Stimulated activated CD8-positive, alpha-beta memory T cell treated with anti-CD3 and anti-CD28 coated beads, Interleukin-7, amount 100 ng/mL, for 1 hour (primary cell): ENCODE measurements at regions not wholly inside any gene's neighbourhood (a gene's known extent, or its start where the extent isn't known, plus 50 kb on each side); places are given as distances from the start of the nearest gene placed in this dataset.

Experiments used
- DNase-seq, 2 donors: peaks; one replicate each; pipeline ENCODE4 v3.0.0-alpha.2; 2020; ENCODE audit warnings: low read depth in 2 of 2

GRCh38 chr2:47236503-47237215 lies 60.3 kb upstream of the CALM2 start:
- no peak for DNase-seq

- DNase-seq: no peak
These were observed 58.8 kb upstream of the CALM2 start for GRCh38 chr2:47235132-47235531.

GRCh38 chr2:47234456-47234855 lies 58.1 kb upstream of the CALM2 start:
- DNase-seq: no peak

GRCh38 chr2:47232738-47233415 lies 56.6 kb upstream of the CALM2 start:
- DNase-seq: no peak

DNA sequence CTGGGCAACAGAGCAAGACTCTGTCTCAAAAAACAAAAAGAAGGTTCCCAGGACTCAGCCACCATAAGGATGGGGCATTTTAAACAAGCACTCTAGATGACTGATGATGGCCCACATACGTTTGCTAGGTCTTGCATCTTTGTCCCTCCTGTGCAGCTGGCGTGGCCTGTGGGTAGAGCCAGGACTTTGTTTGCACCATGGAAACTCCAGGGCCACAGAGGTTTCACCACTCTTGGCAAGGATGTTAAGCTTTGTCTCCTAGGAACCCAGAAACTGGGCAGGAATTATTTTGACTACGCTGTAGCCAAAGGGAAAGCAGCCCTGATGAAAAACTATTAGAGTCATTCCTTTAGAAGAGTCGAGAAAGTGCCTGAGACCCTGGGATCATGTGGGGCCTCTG lies 54.1 kb upstream of the CALM2 start:
- DNase-seq: no peak

DNA sequence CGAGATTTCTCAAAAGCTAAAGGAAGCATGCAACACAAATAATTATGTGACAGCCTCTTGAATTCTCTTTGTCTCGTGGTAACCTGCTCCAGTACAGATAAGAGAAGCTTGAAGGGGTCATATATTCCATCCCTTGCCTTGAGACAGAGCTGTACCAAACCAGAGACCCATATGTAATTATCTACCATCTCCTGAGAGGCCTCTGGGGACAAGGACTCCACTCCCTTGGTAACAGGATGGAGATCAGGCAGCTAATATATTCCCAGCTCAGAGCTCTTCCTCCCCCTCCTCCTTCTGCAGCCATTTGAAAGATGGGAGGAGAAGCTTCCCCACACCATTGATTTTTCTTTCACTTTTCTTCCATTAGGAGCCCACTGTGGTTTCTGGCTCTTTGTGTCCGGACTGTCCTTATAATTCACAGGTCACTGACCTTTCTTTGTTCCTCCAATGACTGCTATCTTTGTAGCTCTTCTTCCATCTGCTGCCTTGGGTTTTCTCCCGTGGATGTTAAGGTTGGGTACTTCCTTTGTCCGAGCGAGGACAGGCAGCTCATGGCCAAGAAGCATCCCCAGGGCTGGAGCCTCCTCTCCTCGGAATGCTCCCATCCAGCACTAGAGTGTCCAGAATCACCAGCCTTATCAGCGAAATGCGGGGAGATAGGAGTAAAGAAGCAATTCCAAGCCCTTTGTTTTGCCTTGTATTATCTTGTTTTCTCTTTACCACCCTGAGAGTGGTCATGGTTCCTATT lies 51.4 kb upstream of the CALM2 start:
- no peak for DNase-seq

- no peak for DNase-seq
These were observed 50.6 kb upstream of the CALM2 start for GRCh38 chr2:47226923-47227220.

GRCh38 chr2:47226132-47226922 lies 50.0 kb upstream of the CALM2 start:
- DNase-seq: no peak
